ENCODE measurements at regions not wholly inside any gene's neighbourhood (a gene's known extent, or its start where the extent isn't known, plus 50 kb on each side); places are given as distances from the start of the nearest gene placed in this dataset.

- Histone ChIP-seq H3K27ac (peak overlapping the region; percentile 8), H3K4me1 (ENCODE audit: low read depth) (peaks cover 50% of the 10 kb centered on the region)
- peak in 1 of 2 donors; percentile 87 for DNase-seq (ENCODE audit: low read depth in 1 of 2, low spot score in 1 of 2)
Observed at GRCh38 chr2:8534729-8535468, 147.0 kb upstream of the ID2 start.

GRCh38 chr2:8535469-8535795 is 146.4 kb upstream of the ID2 start:
- Histone ChIP-seq H3K4me1 (ENCODE audit: low read depth) (peaks cover 55% of the 10 kb centered on the region), H3K27me3 (no peaks in the 10 kb centered on the region), H3K36me3 (no peaks in the 10 kb centered on the region), H3K4me3 (no peak overlapping the region), H3K9me3 (ENCODE audit: low read depth) (no peaks in the 10 kb centered on the region), H3K27ac (peak overlapping the region; percentile 5)
- DNase-seq (ENCODE audit: low read depth in 1 of 2, low spot score in 1 of 2): no peak
- TF ChIP-seq, protein P1, sequence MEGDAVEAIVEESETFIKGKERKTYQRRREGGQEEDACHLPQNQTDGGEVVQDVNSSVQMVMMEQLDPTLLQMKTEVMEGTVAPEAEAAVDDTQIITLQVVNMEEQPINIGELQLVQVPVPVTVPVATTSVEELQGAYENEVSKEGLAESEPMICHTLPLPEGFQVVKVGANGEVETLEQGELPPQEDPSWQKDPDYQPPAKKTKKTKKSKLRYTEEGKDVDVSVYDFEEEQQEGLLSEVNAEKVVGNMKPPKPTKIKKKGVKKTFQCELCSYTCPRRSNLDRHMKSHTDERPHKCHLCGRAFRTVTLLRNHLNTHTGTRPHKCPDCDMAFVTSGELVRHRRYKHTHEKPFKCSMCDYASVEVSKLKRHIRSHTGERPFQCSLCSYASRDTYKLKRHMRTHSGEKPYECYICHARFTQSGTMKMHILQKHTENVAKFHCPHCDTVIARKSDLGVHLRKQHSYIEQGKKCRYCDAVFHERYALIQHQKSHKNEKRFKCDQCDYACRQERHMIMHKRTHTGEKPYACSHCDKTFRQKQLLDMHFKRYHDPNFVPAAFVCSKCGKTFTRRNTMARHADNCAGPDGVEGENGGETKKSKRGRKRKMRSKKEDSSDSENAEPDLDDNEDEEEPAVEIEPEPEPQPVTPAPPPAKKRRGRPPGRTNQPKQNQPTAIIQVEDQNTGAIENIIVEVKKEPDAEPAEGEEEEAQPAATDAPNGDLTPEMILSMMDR (IDR thresholded peaks at IDR 0.05; ENCODE audit: low read depth, low read length): no peak

More at GRCh38 chr2:8534729-8535468, 147.0 kb upstream of the ID2 start:
- Histone ChIP-seq H3K4me3 (no peak overlapping the region), H3K36me3 (no peaks in the 10 kb centered on the region), H3K9me3 (ENCODE audit: low read depth) (no peaks in the 10 kb centered on the region), H3K27me3 (no peaks in the 10 kb centered on the region)
- TF ChIP-seq, protein P1 (IDR thresholded peaks at IDR 0.05; ENCODE audit: low read depth, low read length): no peak

DNA sequence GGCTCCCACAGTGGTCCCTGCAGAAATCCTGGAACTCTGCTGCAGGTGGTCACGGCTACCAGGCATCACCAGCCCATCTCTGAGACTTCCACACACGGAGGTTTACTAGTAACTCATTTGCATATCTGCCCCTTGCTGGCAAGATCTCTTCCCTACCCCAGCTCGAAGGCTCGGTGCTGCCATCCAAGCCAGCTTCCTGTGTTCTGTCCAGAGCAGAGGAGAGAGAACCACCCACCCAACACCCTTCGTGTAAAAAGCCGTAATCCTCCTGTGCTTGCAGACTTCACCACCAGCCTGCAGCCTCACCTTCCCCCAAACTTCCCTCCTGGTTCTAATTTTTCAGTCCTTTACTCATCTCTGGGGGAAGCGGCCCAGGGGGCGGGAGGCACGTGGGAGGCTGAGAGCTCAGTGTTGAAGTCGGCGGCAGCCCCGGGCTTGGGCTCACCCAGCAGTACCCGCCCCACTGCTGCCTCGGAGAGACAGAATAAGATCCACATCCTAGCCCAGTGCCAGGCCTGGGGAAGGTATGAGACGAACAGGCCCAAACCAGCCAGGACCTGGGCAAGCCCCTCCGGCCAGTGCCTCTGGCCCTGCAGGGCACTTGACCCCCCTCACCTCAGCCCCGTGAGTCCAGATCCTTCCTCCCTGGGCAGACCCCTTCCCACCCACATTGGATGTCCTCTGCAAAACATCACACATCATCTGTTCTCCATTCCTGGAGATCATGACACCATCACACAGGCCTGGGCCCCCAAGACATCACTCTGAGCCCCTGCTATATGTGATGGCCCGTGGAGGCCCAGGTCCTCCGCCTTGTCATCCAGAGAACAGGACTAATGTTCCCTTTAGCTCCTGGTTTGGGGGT is 145.8 kb upstream of the ID2 start:
- DNase-seq (ENCODE audit: low read depth in 1 of 2, low spot score in 1 of 2): peak in 1 of 2 donors; percentile 30
- Histone ChIP-seq H3K4me3 (no peak overlapping the region), H3K9me3 (ENCODE audit: low read depth) (no peaks in the 10 kb centered on the region), H3K4me1 (ENCODE audit: low read depth) (peaks cover 59% of the 10 kb centered on the region), H3K27me3 (no peaks in the 10 kb centered on the region), H3K36me3 (no peaks in the 10 kb centered on the region), H3K27ac (peak overlapping the region; percentile 24)
- TF ChIP-seq, protein P1 (IDR thresholded peaks at IDR 0.05; ENCODE audit: low read depth, low read length): no peak

- no peaks in the 10 kb centered on the region for H3K36me3 ChIP-seq
- H3K27ac ChIP-seq: peak overlapping the region; percentile 24
- TF ChIP-seq, protein P1 (IDR thresholded peaks at IDR 0.05; ENCODE audit: low read depth, low read length): no peak
- H3K4me1 ChIP-seq (ENCODE audit: low read depth): peaks cover 66% of the 10 kb centered on the region
- H3K4me3 ChIP-seq: no peak overlapping the region
- DNase-seq (ENCODE audit: low read depth in 1 of 2, low spot score in 1 of 2): peak in 1 of 2 donors; percentile 34
- no peaks in the 10 kb centered on the region for H3K27me3 ChIP-seq
- no peaks in the 10 kb centered on the region for H3K9me3 ChIP-seq (ENCODE audit: low read depth)
Observed at GRCh38 chr2:8536686-8537561, 144.9 kb upstream of the ID2 start.

GRCh38 chr2:8537562-8538155 is 144.2 kb upstream of the ID2 start:
- H3K36me3 ChIP-seq: no peaks in the 10 kb centered on the region
- no peak for DNase-seq (ENCODE audit: low read depth in 1 of 2, low spot score in 1 of 2)
- H3K4me1 ChIP-seq (ENCODE audit: low read depth): peaks cover 68% of the 10 kb centered on the region
- no peak overlapping the region for H3K4me3 ChIP-seq
- TF ChIP-seq, protein P1 (IDR thresholded peaks at IDR 0.05; ENCODE audit: low read depth, low read length): no peak
- H3K9me3 ChIP-seq (ENCODE audit: low read depth): no peaks in the 10 kb centered on the region
- no peaks in the 10 kb centered on the region for H3K27me3 ChIP-seq
- peak overlapping the region; percentile 24 for H3K27ac ChIP-seq
